Prostate gland (tissue), 2 donors: ENCODE measurements at regions not wholly inside any gene's neighbourhood (a gene's known extent, or its start where the extent isn't known, plus 50 kb on each side); places are given as distances from the start of the nearest gene placed in this dataset.

Source experiments
- CTCF ChIP-seq, 4 experiments: fragments of 200-600 bp in 2 of 4; fragments of 450-650 bp in 2 of 4; sonication (generic) in 2 of 4; IDR thresholded peaks; 1 replicate in 3 of 4; 2 replicates in 1 of 4; pipeline ENCODE4 v1.5.1; 2016 to 2019; ENCODE audit warnings: antibody characterized with exemption in 4 of 4, mild to moderate bottlenecking in 2 of 4, moderate library complexity in 2 of 4
- POLR2A ChIP-seq: fragments of 450-650 bp; IDR thresholded peaks from one replicate; pipeline ENCODE4 v1.6.1; 2016; ENCODE audit warnings: antibody characterized with exemption, mild to moderate bottlenecking
- POLR2AphosphoS5 ChIP-seq: sonication (generic); formaldehyde crosslinking; IDR thresholded peaks from one replicate; pipeline ENCODE4 v1.6.1; 2017; ENCODE audit warnings: antibody characterized with exemption

GRCh38 chr5:77859306-77859705, 83.2 kb upstream of the TBCA start:
- TF ChIP-seq CTCF (IDR thresholded peaks at IDR 0.05): no peak
- no peak for TF ChIP-seq POLR2A
- TF ChIP-seq POLR2AphosphoS5: no peak
